Lung microvascular endothelial cell (primary cell): ENCODE measurements at regions not wholly inside any gene's neighbourhood (a gene's known extent, or its start where the extent isn't known, plus 50 kb on each side); places are given as distances from the start of the nearest gene placed in this dataset.
"Not testable (repeated sequence)": the region's sequence is repeated elsewhere in the genome, so short reads cannot be mapped to it uniquely, and the experiment has no call there.

Experiments used
- DNase-seq, 2 donors: peaks; one replicate each; pipeline versions ENCODE4 v3.0.0 to v3.0.0-alpha.2; 2010; ENCODE audit warnings: low read depth in 2 of 2

DNA sequence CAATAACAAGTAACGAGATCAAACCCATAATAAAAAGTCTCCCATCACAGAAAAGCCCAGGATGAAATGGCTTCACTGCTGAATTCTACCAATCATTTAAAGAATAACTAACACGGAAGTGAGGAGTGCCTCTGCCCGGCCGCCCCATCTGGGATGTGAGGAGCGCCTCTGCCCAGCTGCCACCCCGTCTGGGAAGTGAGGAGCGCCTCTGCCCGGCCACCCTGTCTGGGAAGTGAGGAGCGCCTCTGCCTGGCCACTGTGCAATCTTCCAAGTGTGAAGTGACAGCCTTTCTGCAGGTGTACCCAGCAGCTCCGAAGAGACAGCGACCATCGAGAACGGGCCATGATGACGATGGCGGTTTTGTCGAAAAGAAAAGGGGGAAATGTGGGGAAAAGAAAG lies 528.8 kb upstream of the GRIA3 start:
- DNase-seq = not testable (repeated sequence)

DNA sequence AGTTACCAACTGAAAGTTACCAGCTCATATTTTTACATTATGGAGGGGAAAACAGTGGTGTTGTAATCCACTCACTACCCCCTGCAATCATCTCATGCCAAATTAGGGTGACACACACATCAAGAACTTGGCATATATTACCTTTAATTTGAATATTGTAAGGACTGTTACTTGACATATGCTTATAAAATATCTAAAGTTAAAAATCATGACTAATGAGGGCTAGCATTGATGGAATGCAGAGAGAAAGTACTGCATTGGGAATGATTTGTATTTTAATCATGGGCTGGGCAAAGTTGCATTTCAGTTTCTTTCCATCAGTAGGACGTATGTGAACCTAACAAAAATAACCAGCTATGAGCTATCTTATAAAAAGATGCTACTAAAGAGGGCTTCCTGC lies 517.5 kb upstream of the GRIA3 start:
- DNase-seq = no peak

DNA sequence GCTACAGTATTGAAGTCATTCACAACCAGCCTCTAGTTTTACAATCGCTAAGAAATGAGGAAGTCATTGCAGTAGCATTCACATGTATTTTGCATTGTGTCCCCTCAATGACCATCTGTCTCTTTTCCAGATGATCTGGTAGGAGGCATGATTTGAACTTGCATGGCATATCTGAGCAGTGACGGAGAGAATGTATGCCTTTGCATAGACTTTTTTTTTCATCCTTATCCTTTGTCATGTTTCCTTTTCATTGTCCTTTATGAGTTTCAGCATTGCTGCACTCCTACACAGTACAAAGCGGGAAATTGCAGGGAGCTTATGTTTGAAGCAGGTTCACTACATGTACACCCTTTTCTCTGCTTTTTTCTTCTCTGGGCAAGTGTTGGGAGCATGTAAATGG lies 516.4 kb upstream of the GRIA3 start:
- no peak for DNase-seq

DNA sequence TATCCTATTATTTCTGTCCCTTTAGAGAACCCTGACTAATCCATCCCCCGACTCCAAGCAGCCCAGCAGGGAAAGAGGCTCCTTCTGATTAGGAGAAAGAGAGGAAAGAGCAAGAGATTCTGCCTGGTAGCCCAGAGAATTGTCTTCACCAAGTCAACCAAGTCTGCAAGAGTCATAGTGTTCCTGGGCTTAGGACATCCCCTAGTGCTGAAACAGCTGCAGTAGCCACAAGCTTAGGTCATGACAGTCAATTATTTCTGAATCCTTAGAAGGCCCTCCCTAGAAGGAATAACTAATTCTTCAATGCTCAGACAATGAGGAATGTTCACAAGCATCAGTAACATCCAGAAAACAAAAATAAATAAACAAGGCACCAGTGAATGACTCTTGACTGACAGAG lies 480.3 kb upstream of the GRIA3 start:
- DNase-seq = no peak

DNA sequence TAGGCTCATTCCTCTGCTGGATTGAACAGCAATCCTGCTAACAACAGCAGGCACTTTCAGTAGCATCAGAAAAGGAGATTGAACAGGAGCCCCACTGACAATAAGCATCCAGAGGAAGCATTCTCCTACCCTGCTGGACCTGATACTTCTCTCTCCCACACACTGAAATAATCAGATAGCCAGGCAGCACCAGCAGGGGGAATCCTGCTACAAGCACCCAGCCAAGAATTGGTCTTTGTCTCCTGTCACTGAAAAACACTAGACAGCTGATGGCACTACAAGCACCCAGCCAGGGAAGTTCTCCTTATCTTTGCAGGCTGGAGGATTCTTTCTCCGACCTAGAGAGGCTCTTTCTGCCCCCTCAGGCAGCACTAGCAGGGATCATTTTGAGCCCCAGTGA lies 444.3 kb upstream of the GRIA3 start:
- no peak for DNase-seq

DNA sequence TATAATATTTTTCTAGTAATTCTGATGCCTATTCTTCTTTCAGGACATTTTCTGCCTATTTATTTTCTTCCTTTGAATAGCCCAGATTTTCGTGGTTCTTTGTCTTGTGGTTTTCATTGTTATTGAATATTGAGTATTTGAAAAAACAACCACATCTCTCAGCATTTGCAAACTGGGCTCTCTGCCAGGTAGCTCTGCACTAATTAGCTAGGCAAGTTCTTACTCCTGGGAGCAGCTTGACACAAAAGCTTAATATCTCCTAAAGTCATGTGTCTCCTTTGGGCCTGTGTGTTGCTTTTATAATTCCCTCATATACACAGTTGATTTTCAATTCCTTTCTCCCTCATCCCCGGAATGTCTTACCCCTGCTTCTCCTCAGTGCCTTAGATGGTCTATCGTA lies 413.5 kb upstream of the GRIA3 start:
- DNase-seq = no peak

DNA sequence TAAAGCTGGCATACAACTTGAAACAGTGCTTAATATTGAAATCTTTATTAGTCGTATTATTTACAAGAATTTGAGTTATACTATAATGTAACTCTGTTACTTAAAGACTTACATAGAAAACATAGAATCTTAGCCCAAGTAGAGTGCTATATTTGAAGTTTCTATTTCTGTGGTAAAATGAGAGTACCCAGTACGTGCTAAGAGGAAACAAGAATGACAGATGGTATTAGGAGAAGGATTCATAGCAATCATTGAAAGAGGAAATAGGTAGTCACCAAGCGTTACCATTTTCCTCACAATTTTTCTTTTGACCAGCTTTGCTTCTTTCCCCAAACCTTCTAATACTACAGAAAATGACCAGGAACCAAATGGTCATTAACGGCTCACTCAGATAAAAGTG lies 412.1 kb upstream of the GRIA3 start:
- no peak for DNase-seq

DNA sequence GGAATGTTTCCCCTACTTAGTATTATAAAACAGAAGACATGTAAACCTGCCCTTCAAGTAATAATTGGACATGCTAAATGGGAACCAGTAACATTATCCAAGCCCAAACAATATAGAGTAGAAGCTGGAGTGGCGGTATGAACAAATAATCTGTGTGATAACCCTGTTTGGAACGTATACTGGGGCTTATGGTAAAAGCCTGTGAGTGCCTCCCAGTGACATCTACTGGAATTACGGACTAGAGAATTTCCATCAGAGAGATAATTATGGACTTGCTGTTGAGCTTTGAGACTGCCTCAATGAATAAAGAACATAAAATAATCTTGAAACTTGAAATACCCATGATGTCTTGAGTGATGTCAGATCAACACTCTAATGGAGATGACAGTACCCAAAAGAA lies 406.3 kb upstream of the GRIA3 start:
- no peak for DNase-seq

DNA sequence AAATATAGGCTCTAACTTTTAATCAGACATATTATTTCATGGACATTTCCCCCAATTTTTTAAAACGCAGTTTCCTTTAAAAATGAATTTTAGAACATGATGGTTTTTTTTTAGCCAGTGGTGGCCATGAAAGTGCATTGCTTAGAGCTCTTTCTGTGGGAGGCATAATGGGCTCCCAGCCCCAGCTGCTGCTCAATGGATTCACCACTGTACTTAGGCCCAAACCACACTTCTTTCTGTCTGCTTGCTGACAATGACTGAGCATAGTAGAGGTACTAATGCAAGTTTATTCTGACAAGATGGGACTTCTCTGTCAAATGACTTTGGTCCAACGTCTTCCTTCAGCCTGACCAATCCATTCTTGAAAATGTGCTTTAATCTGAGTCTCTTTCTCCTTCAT lies 400.2 kb upstream of the GRIA3 start:
- no peak for DNase-seq

DNA sequence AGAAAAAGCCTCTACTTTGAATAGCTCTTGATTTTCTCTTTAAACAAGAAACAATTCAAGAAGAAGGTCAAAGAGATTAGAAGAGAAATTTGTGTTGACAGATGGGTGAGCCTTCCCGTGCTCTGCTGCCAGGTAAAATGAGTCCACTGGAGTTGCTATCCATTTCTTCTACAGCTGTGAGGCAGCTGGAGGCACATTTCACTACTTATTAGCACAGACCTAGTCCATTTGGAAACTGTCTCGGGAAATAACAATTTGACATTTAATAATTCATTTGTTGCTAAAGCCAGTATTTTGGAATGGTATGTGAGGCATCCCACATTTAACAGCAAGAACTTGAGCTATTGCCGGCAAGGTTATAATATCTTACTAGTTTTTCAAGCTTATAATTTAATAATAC lies 396.8 kb upstream of the GRIA3 start:
- no peak for DNase-seq

DNA sequence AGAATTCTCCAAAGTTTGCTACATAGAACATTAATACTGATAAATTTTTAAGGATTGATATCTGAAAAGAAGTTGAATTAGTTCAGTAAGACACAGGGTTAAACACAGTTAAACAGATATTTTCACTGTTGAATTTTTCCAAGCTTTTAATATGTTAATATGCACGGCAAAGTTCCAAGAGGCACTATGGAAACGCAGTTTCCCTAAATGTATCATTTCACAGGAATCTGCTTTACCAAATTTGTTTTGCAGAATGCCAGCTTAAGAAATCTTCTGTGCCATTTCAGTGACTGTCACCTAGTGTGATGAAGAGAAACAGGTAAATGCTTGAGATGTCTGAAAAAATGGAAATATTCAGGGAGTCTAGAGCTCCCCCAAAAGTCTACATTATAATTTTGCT lies 395.9 kb upstream of the GRIA3 start:
- no peak for DNase-seq

DNA sequence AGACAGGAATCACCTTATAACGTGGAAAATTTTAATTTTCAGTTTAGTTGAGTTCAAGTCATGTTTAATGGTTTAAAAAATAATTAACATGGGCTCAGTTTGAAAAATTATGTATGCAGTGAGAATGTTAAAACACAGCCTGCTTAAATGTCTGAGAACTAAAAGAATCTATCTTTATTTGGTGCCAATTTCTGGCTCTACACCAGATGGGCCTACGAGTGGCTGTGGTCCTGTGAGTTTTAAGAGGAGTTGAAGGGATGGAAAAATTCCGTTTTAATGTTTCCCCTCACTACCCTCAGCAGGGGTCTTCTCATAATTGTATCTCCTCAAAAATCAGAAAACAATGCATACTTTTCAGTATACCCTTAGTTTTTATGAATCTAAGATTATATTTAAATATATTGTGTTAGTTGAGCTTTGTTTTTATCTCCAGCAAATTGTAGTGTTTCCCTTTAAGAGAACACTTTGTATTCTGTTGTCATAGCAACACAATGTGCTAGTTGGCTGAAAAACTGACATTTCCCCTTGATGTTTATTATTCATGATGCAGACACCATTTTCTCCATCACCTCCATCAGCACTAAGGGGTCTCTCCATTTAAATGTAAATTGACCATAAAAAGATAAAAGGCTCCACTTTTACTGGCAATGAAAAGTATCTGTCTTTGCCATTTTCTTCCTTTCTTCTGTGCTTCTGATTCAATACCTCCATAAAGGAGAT lies 393.5 kb upstream of the GRIA3 start:
- DNase-seq = no peak

DNA sequence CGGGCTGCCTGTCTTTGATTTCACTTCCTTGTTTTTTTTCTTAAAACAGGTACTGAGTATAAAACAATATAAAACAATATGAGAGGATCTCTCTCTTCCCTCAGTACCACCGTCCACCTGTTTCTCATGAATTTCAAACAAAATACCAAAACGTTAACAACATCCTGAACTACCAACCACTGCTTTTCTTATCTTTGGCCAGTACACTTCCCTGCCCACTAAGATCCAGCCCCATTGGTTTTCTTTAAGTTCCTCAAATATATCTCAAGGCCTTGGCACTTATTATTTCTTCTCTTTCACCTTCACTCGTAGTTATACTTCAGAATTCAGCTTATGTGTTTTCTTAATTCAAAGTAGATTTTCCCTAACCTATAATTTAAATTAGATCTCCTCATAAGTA lies 370.2 kb upstream of the GRIA3 start:
- no peak for DNase-seq

DNA sequence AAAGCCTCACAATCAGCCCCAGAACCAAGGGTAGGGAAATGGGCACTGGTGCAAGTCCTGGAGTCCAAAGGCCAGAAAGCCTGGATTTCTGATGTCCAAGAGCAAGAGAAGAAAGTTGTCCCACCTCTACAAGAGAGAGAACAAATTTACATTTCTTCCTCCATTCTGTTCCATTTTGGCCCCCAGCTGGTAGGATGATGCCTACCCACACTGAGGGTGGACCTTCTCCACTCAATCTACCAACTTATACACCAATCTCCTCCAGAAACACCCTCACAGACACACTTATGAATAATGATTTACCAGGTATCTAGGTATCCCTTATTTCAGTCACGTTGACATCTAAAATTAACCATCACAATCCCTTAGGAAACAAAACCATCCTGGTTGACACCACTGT lies 367.8 kb upstream of the GRIA3 start:
- no peak for DNase-seq

DNA sequence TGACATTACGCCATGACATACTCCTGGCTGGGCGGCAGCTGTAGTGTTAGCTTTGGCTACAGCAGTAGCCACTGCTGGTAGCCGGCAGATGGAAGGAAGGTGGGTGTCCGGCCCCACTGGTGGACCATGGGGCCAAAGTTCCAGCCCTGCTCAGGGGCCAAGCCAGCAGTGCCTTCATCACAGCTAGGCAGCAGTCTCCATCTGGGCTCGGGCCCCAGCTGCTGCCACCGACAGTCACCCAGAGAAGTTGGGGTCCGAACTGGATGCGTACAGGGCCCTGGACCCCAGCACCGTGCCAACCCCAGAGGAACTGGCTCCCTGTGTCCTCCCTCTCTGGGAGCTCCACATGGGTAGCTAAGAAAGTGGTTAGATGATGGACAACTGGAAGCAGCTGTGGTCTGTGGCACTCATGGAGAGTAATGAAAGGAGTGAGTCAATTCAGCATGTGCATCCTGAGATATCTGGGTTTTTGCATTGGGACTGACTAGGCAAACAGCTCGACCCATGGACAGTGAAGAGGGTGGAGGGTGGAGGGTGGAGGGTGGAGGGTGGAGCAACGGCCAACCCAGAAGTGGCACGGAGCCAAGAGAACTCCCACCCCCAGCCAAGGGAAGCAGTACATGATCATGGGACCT lies 366.6 kb upstream of the GRIA3 start:
- DNase-seq = no peak

DNA sequence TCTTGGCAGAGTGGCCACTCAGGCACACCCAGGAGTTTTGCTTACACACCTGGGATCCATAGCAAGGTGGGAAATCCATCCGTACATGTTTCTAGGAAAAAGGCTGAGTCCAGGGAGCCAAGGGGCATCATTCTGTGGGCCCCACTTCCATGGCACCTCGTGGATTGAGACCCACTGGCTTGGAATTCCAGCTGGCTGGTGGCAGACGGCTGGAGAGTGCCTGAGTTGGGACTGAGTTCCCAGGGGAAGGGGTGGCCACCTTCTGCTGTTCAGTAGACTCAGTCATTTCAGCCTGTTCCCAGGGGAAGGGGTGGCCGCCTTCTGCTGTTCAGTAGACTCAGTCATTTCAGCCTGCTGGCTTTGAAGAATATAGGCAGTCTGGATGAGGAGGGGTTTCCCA lies 366.0 kb upstream of the GRIA3 start:
- DNase-seq = no peak

DNA sequence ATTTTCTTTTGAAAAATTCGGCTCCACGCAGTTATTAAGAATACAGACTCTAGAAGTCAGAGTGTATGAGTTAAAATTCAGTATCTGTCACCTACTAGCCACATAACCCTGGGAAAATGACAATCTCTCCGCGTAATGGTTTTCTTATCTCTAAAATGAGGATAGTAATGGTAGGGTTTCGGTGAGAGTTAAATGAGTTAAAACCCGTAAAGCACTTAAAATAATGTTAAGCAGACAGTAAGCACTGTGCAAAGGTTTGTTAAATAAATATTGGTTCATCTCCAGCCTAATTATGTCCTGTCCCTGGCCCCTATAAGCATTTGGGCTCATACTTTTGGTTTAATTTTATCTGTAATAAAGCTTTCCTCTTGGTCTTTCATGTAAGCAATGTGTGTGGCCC lies 350.8 kb upstream of the GRIA3 start:
- DNase-seq = no peak

DNA sequence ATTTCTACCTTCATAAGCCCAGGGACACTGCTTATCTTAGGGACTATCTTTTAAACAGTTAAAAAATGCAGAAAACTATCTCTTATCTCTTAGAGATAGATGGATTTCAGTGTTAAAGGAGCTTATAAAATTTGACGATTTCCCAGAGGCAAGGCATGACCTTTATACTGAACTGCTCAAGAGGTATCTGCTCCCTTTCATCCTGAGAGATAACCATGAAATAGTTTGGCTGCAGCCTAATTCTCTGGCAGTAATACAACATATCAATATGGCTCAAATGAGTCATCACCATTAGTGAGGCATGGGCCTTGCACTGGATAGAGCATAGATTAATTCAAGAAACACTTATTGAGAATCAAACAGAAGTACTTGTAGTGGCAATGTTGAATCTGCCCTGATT lies 348.2 kb upstream of the GRIA3 start:
- no peak for DNase-seq

DNA sequence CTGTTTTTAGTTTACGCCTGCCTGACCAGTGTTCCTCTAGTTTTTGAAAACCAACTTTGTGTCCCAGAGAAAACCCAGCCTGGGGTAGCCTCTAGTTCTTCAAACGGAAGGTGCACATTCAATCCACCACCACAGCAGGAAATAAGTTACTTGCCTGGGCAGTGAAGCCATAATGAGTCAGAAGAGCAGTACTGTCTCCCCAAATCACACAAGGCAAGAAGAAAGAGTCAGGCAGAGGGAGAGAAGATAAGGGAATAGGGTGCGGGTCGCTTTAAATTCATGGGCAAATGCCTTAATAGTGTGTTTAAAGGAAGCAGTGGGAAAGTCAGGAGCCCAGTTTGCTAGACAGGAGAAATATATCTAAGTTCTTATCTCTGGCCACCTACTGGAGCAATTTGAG lies 333.8 kb upstream of the GRIA3 start:
- no peak for DNase-seq

DNA sequence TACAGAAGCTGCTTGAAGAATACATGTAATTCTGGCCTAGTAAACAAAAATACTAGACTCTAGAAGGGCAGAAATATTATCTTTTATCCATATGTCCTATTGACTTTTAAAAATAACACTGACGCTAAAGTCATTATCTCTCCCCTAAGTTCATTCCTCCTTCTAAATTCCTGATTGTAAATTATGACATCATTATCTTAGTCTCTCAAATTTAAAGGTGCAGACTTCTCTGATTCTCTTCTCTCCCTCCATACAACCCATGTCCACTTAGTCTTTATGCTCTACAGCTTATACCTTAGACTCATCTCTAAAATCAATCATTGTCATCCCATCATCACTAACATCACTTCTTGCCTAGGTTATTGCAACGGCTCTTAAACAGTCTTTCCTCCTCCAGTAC lies 327.9 kb upstream of the GRIA3 start:
- no peak for DNase-seq

DNA sequence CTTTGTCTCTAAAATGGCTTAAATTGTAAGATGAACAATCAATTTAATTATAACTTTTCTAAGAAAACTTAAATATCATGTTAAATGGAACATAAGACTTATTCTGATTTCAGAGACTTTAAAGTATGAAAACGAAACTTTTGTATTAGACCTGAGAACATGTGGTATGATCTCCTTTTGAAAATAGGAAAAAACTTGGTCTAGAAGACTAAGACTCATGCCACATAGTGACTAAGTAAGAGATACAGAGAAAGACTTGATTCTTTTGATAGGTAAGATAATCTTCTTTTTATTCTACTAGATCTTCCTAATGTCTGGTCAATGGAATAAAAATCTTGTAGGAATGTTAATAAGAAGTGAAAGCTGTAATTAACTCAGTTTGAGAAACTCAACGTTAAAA lies 326.3 kb upstream of the GRIA3 start:
- DNase-seq = no peak

DNA sequence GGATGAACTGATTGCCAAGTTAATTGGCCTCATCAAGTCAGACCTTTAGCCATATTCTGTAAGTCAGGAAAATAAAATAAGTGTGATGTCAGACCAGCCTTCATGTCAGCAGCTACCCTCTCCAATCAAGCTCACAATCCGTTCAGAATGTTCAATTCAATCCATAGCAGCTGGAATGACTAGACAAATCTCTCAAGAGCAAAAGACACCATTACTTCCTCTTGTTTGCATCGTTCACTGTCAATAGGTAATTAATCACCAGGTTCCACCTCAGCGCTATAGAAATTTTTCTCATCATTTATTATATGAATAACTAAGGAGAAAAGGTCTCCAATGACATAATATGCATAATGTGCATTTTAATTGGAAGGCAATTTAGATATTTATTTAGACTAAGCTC lies 321.0 kb upstream of the GRIA3 start:
- no peak for DNase-seq

DNA sequence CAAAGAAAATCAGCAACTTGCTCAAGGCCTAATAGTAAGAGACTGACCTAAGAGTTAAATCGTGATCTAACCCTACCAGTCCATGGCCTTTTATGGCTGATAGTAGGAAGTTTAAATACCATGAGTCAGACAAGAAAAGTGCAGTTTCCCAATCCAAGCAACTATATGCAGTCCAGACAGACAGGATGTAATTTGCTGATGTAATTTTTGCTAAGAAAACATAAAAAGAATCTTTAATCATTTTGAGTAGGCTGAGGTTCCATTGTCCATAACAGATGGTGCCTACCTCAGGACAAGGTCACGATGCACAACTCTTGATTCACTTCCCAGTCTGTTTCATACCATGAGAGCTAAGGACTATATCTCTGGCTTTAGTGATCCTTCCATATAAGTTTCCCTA lies 317.5 kb upstream of the GRIA3 start:
- DNase-seq = peak in 1 of 2 donors; percentile 10

DNA sequence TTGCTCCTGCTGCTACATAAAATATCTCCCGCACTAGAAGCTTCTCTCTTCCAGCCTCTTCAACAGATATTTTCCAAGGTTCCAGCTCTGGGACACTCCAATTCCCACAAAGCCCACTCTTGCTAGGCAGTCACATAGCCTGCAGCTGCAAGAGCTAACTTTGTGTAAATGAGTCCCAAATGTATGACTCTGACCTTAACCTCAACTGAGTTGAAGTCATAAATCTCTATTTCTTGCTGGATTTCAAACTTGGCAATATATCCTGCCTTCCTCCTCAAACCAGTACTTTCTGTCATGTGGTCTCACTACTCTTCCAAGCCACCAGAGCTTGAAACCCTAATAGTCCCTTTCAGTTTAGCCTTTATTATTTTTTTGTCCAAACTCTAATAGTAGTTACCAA lies 315.4 kb upstream of the GRIA3 start:
- DNase-seq = no peak
